PC-9 (cell line): ENCODE measurements at regions not wholly inside any gene's neighbourhood (a gene's known extent, or its start where the extent isn't known, plus 50 kb on each side); places are given as distances from the start of the nearest gene placed in this dataset.

ENCODE experiments used
- BruUV-seq: library from RNA; stranded (reverse); fragments of 400-500 nt; replicated peaks from 2 replicates; lab custom pipeline; 2021; lab: Mats Ljungman, UMichigan
- CTCF ChIA-PET: fragments of 300-600 bp; sonication (Branson Sonifier 250); formaldehyde crosslinking; loops from one replicate; lab custom pipeline; 2022; ENCODE audit warnings: antibody characterized with exemption; lab: Charles Lee
- POLR2A ChIA-PET: fragments of 300-600 bp; sonication (Branson Sonifier 250); formaldehyde crosslinking; loops from one replicate; lab custom pipeline; 2022; ENCODE audit warnings: antibody characterized with exemption; ENCODE audit not compliant: unreplicated experiment; lab: Charles Lee
- DNase-seq, 2 experiments: peaks; one replicate each; pipeline versions ENCODE4 v3.0.0 to v3.0.0-alpha.2; 2015 to 2022; ENCODE audit warnings: mixed read lengths in 1 of 2
- H2AFZ ChIP-seq: fragments of 200-600 bp; sonication (generic); 2 replicates; pipeline ENCODE4 v1.8.1; 2017; ENCODE audit warnings: antibody characterized with exemption
- H3F3A ChIP-seq: fragments of 200-600 bp; sonication (generic); 2 replicates; pipeline ENCODE4 v1.8.1; 2017; ENCODE audit warnings: antibody characterized with exemption, mild to moderate bottlenecking, low read depth; ENCODE audit not compliant: insufficient read depth
- H3K27ac ChIP-seq: fragments of 200-600 bp; sonication (generic); 2 replicates; pipeline ENCODE4 v1.6.1; 2016; ENCODE audit warnings: mixed run types
- H3K27me3 ChIP-seq: fragments of 200-600 bp; sonication (generic); 2 replicates; pipeline ENCODE4 v1.6.1; 2016; ENCODE audit warnings: low read depth, mixed run types; ENCODE audit not compliant: insufficient read depth
- H3K36me3 ChIP-seq: fragments of 200-600 bp; sonication (generic); 2 replicates; pipeline ENCODE4 v1.6.1; 2016; ENCODE audit warnings: low read depth, mixed run types
- H3K4me1 ChIP-seq: fragments of 200-600 bp; sonication (generic); replicated peaks from 2 replicates; pipeline ENCODE4 v1.6.1; 2016; ENCODE audit warnings: mixed run types; ENCODE audit not compliant: insufficient read depth
- H3K4me2 ChIP-seq: fragments of 200-600 bp; sonication (generic); 2 replicates; pipeline ENCODE4 v1.6.1; 2017; ENCODE audit warnings: mixed run types
- H3K4me3 ChIP-seq: fragments of 200-600 bp; sonication (generic); 2 replicates; pipeline ENCODE4 v1.6.1; 2016; ENCODE audit warnings: mixed run types
- H3K79me2 ChIP-seq: fragments of 200-600 bp; sonication (generic); 2 replicates; pipeline ENCODE4 v1.6.1; 2017; ENCODE audit warnings: low read depth, mixed run types
- H3K9me2 ChIP-seq: fragments of 200-600 bp; sonication (generic); 2 replicates; pipeline ENCODE4 v1.8.1; 2017; ENCODE audit warnings: mild to moderate bottlenecking; ENCODE audit not compliant: insufficient read depth
- H3K9me3 ChIP-seq: fragments of 200-600 bp; sonication (generic); 2 replicates; pipeline ENCODE4 v1.8.1; 2016; ENCODE audit warnings: low read depth; ENCODE audit not compliant: insufficient read depth
- H4K20me1 ChIP-seq: fragments of 200-600 bp; sonication (generic); 2 replicates; pipeline ENCODE4 v1.8.1; 2017; ENCODE audit not compliant: insufficient read depth
- CTCF ChIP-seq: fragments of 200-600 bp; sonication (generic); conservative IDR thresholded peaks from 2 replicates; pipeline ENCODE4 v1.6.1; 2017; ENCODE audit warnings: mixed run types, antibody characterized with exemption, mild to moderate bottlenecking, moderate library complexity
- EZH2 ChIP-seq: fragments of 200-600 bp; sonication (generic); IDR thresholded peaks from 2 replicates; pipeline ENCODE4 v1.8.0; 2017; ENCODE audit warnings: antibody characterized with exemption, low read depth
- intact Hi-C: fragments of 100-400 bp; cut with micrococcal nuclease; formaldehyde crosslinking; loops from one replicate; pipeline ENCODE4 v1.10.0; 2022; ENCODE audit not compliant: unreplicated experiment

- H3F3A ChIP-seq = no peaks in the 10 kb centered on the region
- H3K9me3 ChIP-seq = no peaks in the 10 kb centered on the region
- no peaks in the 10 kb centered on the region for H3K36me3 ChIP-seq
- BruUV-seq = no TSS peak
- intact Hi-C loops = no loop called here
- H3K4me3 ChIP-seq = no peak overlapping the region
- no peaks in the 10 kb centered on the region for H3K9me2 ChIP-seq
- no peak overlapping the region for H3K4me2 ChIP-seq
- no peak overlapping the region for H3K27ac ChIP-seq
- no peaks in the 10 kb centered on the region for H3K79me2 ChIP-seq
- ChIA-PET CTCF (no interaction called here), POLR2A (no interaction called here)
- H2AFZ ChIP-seq = no peak overlapping the region
- peaks cover 9% of the 10 kb centered on the region for H3K27me3 ChIP-seq
- H4K20me1 ChIP-seq = no peaks in the 10 kb centered on the region
- no peaks in the 10 kb centered on the region for H3K4me1 ChIP-seq
- TF ChIP-seq EZH2 (no peak), CTCF (no peak)
- DNase-seq = no peak
Measured at GRCh38 chr22:22124374-22124773, 120.2 kb upstream of the VPREB1 start.

GRCh38 chr22:22123960-22124278, 120.7 kb upstream of the VPREB1 start:
- no peak for TF ChIP-seq CTCF
- TF ChIP-seq EZH2 = no peak
- Histone ChIP-seq H3K27ac (no peak overlapping the region), H2AFZ (no peak overlapping the region), H3K4me2 (no peak overlapping the region), H3F3A (no peaks in the 10 kb centered on the region), H3K79me2 (no peaks in the 10 kb centered on the region), H3K9me2 (no peaks in the 10 kb centered on the region), H3K4me3 (no peak overlapping the region), H3K27me3 (peaks cover 13% of the 10 kb centered on the region), H4K20me1 (no peaks in the 10 kb centered on the region), H3K4me1 (no peaks in the 10 kb centered on the region), H3K36me3 (no peaks in the 10 kb centered on the region), H3K9me3 (no peaks in the 10 kb centered on the region)
- ChIA-PET POLR2A (no interaction called here), CTCF (no interaction called here)
- intact Hi-C loops = no loop called here
- no peak for DNase-seq
- BruUV-seq = no TSS peak

- Histone ChIP-seq H3K36me3 (no peaks in the 10 kb centered on the region), H3K27me3 (peaks cover 18% of the 10 kb centered on the region), H3K9me2 (no peaks in the 10 kb centered on the region), H2AFZ (no peak overlapping the region), H3F3A (no peaks in the 10 kb centered on the region), H3K27ac (no peak overlapping the region), H3K9me3 (no peaks in the 10 kb centered on the region), H3K79me2 (no peaks in the 10 kb centered on the region), H4K20me1 (no peaks in the 10 kb centered on the region), H3K4me3 (no peak overlapping the region), H3K4me1 (no peaks in the 10 kb centered on the region), H3K4me2 (no peak overlapping the region)
- TF ChIP-seq CTCF (no peak), EZH2 (no peak)
- intact Hi-C loops = no loop called here
- no peak for DNase-seq
- ChIA-PET CTCF (no interaction called here), POLR2A (no interaction called here)
- no TSS peak for BruUV-seq
Measured at GRCh38 chr22:22123118-22123959, 121.2 kb upstream of the VPREB1 start.
